ENCODE measurements at regions not wholly inside any gene's neighbourhood (a gene's known extent, or its start where the extent isn't known, plus 50 kb on each side); places are given as distances from the start of the nearest gene placed in this dataset.
A peak's percentile ranks its signal among the peaks of the same experiment; 100 is the strongest.

- DNase-seq (ENCODE audit: low read depth in 2 of 2): peak; percentile 50 to 62
Observed at GRCh38 chr10:4109469-4109868, 324.5 kb upstream of the KLF6 start.

- no peak for DNase-seq (ENCODE audit: low read depth in 2 of 2)
Observed at GRCh38 chr10:4108693-4109092, 323.7 kb upstream of the KLF6 start.

- no peak for DNase-seq (ENCODE audit: low read depth in 2 of 2)
Observed at GRCh38 chr10:4107285-4107851, 322.4 kb upstream of the KLF6 start.

GRCh38 chr10:4103603-4104002 lies 318.6 kb upstream of the KLF6 start:
- DNase-seq (ENCODE audit: low read depth in 2 of 2): no peak

GRCh38 chr10:4102802-4103344 lies 317.9 kb upstream of the KLF6 start:
- no peak for DNase-seq (ENCODE audit: low read depth in 2 of 2)

- no peak for DNase-seq (ENCODE audit: low read depth in 2 of 2)
Observed at GRCh38 chr10:4101918-4102654, 317.1 kb upstream of the KLF6 start.

GRCh38 chr10:4100380-4100779 lies 315.4 kb upstream of the KLF6 start:
- no peak for DNase-seq (ENCODE audit: low read depth in 2 of 2)

- no peak for DNase-seq (ENCODE audit: low read depth in 2 of 2)
Observed at GRCh38 chr10:4099202-4099601, 314.2 kb upstream of the KLF6 start.

- no peak for DNase-seq (ENCODE audit: low read depth in 2 of 2)
Observed at GRCh38 chr10:4095166-4095917, 310.3 kb upstream of the KLF6 start.

GRCh38 chr10:4094751-4095150 lies 309.7 kb upstream of the KLF6 start:
- no peak for DNase-seq (ENCODE audit: low read depth in 2 of 2)

- no peak for DNase-seq (ENCODE audit: low read depth in 2 of 2)
Observed at GRCh38 chr10:4093438-4093837, 308.4 kb upstream of the KLF6 start.

GRCh38 chr10:4088354-4089066 lies 303.5 kb upstream of the KLF6 start:
- DNase-seq (ENCODE audit: low read depth in 2 of 2): no peak

- no peak for DNase-seq (ENCODE audit: low read depth in 2 of 2)
Observed at GRCh38 chr10:4086131-4086898, 301.3 kb upstream of the KLF6 start.

- DNase-seq (ENCODE audit: low read depth in 2 of 2): no peak
Observed at GRCh38 chr10:4083509-4084003, 298.5 kb upstream of the KLF6 start.

- no peak for DNase-seq (ENCODE audit: low read depth in 2 of 2)
Observed at GRCh38 chr10:4082861-4083260, 297.9 kb upstream of the KLF6 start.

GRCh38 chr10:4081685-4082111 lies 296.7 kb upstream of the KLF6 start:
- DNase-seq (ENCODE audit: low read depth in 2 of 2): no peak

- no peak for DNase-seq (ENCODE audit: low read depth in 2 of 2)
Observed at GRCh38 chr10:4080225-4080805, 295.3 kb upstream of the KLF6 start.

- no peak for DNase-seq (ENCODE audit: low read depth in 2 of 2)
Observed at GRCh38 chr10:4079803-4080202, 294.8 kb upstream of the KLF6 start.

- no peak for DNase-seq (ENCODE audit: low read depth in 2 of 2)
Observed at GRCh38 chr10:4077804-4078203, 292.8 kb upstream of the KLF6 start.

- DNase-seq (ENCODE audit: low read depth in 2 of 2): no peak
Observed at GRCh38 chr10:4076983-4077382, 292.0 kb upstream of the KLF6 start.

- no peak for DNase-seq (ENCODE audit: low read depth in 2 of 2)
Observed at GRCh38 chr10:4075443-4075842, 290.4 kb upstream of the KLF6 start.

All from fibroblast of skin of left biceps (primary cell).